Fibroblast of mammary gland (primary cell): ENCODE measurements at regions not wholly inside any gene's neighbourhood (a gene's known extent, or its start where the extent isn't known, plus 50 kb on each side); places are given as distances from the start of the nearest gene placed in this dataset.

ENCODE experiments used
- DNase-seq: peaks from one replicate; pipeline ENCODE4 v3.0.0-alpha.2; 2010; ENCODE audit warnings: low read depth
- H3K4me3 ChIP-seq: 2 replicates; pipeline ENCODE4 v1.5.1; 2011; ENCODE audit warnings: low read depth, mild to moderate bottlenecking, low read length, moderate library complexity; ENCODE audit not compliant: control insufficient read depth
- CTCF ChIP-seq: conservative IDR thresholded peaks from 2 replicates; pipeline ENCODE4 v1.5.1; 2011; ENCODE audit warnings: low read depth, low read length, inconsistent platforms; ENCODE audit not compliant: control insufficient read depth, insufficient read depth

GRCh38 chr12:124401704-124402221 lies 106.9 kb downstream of the RFLNA start:
- DNase-seq, result no peak
- TF ChIP-seq CTCF, result no peak

GRCh38 chr12:124400124-124400523 lies 105.2 kb downstream of the RFLNA start:
- DNase-seq, result no peak
- no peak overlapping the region for H3K4me3 ChIP-seq
- no peak for TF ChIP-seq CTCF

More at GRCh38 chr12:124401704-124402221, 106.9 kb downstream of the RFLNA start:
- no peak overlapping the region for H3K4me3 ChIP-seq

- peak; percentile 70 for TF ChIP-seq CTCF
- DNase-seq, result no peak
- no peak overlapping the region for H3K4me3 ChIP-seq
Measured at GRCh38 chr12:124399622-124400021, 104.7 kb downstream of the RFLNA start.

GRCh38 chr12:124398578-124399227 lies 103.8 kb downstream of the RFLNA start:
- no peak overlapping the region for H3K4me3 ChIP-seq
- TF ChIP-seq CTCF, result peak; percentile 10

GRCh38 chr12:124397807-124398577 lies 103.1 kb downstream of the RFLNA start:
- DNase-seq, result peak; percentile 65
- TF ChIP-seq CTCF, result no peak
- H3K4me3 ChIP-seq, result no peak overlapping the region

More at GRCh38 chr12:124398578-124399227, 103.8 kb downstream of the RFLNA start:
- DNase-seq, result no peak

GRCh38 chr12:124397399-124397679 lies 102.4 kb downstream of the RFLNA start:
- DNase-seq, result no peak
- no peak overlapping the region for H3K4me3 ChIP-seq
- TF ChIP-seq CTCF, result no peak
